Neural progenitor cell (in vitro differentiated cells): ENCODE measurements at regions not wholly inside any gene's neighbourhood (a gene's known extent, or its start where the extent isn't known, plus 50 kb on each side); places are given as distances from the start of the nearest gene placed in this dataset.

Experiments
- DNase-seq: peaks from one replicate; pipeline ENCODE4 v3.0.0-alpha.2; 2016; ENCODE audit warnings: low spot score
- H2AFZ ChIP-seq: fragments of 200-600 bp; sonication (generic); replicated peaks from 2 replicates; pipeline ENCODE4 v1.6.1; 2016; ENCODE audit warnings: antibody characterized with exemption
- H3F3A ChIP-seq: fragments of 200-600 bp; sonication (generic); 2 replicates; pipeline ENCODE4 v1.6.1; 2016; ENCODE audit warnings: antibody characterized with exemption, low read depth
- H3K27ac ChIP-seq: fragments of 200-600 bp; sonication (generic); 2 replicates; pipeline ENCODE4 v1.5.1; 2016; ENCODE audit warnings: mild to moderate bottlenecking
- H3K27me3 ChIP-seq: fragments of 200-600 bp; sonication (generic); 2 replicates; pipeline ENCODE4 v1.6.1; 2016; ENCODE audit warnings: mild to moderate bottlenecking, moderate library complexity
- H3K36me3 ChIP-seq: fragments of 200-600 bp; sonication (generic); 2 replicates; pipeline ENCODE4 v1.5.1; 2016
- H3K4me1 ChIP-seq: fragments of 200-600 bp; sonication (generic); 2 replicates; pipeline ENCODE4 v1.6.1; 2016; ENCODE audit warnings: mixed run types
- H3K4me2 ChIP-seq: fragments of 200-600 bp; sonication (generic); 2 replicates; pipeline ENCODE4 v1.6.1; 2016
- H3K4me3 ChIP-seq: fragments of 200-600 bp; sonication (generic); 2 replicates; pipeline ENCODE4 v1.5.1; 2016
- H3K79me2 ChIP-seq: fragments of 200-600 bp; sonication (generic); 2 replicates; pipeline ENCODE4 v1.6.1; 2016; ENCODE audit warnings: low read depth
- H3K9ac ChIP-seq: fragments of 200-600 bp; sonication (generic); 2 replicates; pipeline ENCODE4 v1.6.1; 2016
- H3K9me3 ChIP-seq: fragments of 200-600 bp; sonication (generic); 2 replicates; pipeline ENCODE4 v1.5.1; 2016; ENCODE audit warnings: low read depth
- H4K20me1 ChIP-seq: fragments of 200-600 bp; sonication (generic); 2 replicates; pipeline ENCODE4 v1.6.1; 2016; ENCODE audit warnings: low read depth
- H3K27ac Mint-ChIP-seq: 3 replicates; pipeline ENCODE4 v1.8.0; 2021; ENCODE audit warnings: mixed read lengths
- H3K27me3 Mint-ChIP-seq: 2 replicates; pipeline ENCODE4 v1.8.0; 2022; ENCODE audit warnings: low read depth, mild to moderate bottlenecking, inconsistent platforms, moderate library complexity, mixed read lengths; ENCODE audit not compliant: insufficient read depth
- H3K36me3 Mint-ChIP-seq: 3 replicates; pipeline ENCODE4 v1.8.0; 2021; ENCODE audit warnings: mixed read lengths
- H3K4me1 Mint-ChIP-seq: 3 replicates; pipeline ENCODE4 v1.8.0; 2021; ENCODE audit warnings: mixed read lengths
- H3K4me3 Mint-ChIP-seq: 3 replicates; pipeline ENCODE4 v1.8.0; 2021; ENCODE audit warnings: mild to moderate bottlenecking, moderate library complexity, mixed read lengths
- H3K9me3 Mint-ChIP-seq: 3 replicates; pipeline ENCODE4 v1.8.0; 2020; ENCODE audit warnings: mixed read lengths
- EZH2 ChIP-seq: fragments of 200-600 bp; sonication (generic); IDR thresholded peaks from 2 replicates; pipeline ENCODE4 v1.6.1; 2017; ENCODE audit warnings: antibody characterized with exemption, mild to moderate bottlenecking, moderate library complexity
- EZH2phosphoT487 ChIP-seq: fragments of 200-600 bp; sonication (generic); IDR thresholded peaks from 2 replicates; pipeline ENCODE4 v1.6.1; 2017; ENCODE audit warnings: antibody characterized with exemption
- TF ChIP-seq, protein P1 (sequence below): fragments of 200-600 bp; sonication (generic); IDR thresholded peaks from 2 replicates; pipeline ENCODE4 v1.5.1; 2017; ENCODE audit warnings: antibody characterized with exemption, mild to moderate bottlenecking

DNA sequence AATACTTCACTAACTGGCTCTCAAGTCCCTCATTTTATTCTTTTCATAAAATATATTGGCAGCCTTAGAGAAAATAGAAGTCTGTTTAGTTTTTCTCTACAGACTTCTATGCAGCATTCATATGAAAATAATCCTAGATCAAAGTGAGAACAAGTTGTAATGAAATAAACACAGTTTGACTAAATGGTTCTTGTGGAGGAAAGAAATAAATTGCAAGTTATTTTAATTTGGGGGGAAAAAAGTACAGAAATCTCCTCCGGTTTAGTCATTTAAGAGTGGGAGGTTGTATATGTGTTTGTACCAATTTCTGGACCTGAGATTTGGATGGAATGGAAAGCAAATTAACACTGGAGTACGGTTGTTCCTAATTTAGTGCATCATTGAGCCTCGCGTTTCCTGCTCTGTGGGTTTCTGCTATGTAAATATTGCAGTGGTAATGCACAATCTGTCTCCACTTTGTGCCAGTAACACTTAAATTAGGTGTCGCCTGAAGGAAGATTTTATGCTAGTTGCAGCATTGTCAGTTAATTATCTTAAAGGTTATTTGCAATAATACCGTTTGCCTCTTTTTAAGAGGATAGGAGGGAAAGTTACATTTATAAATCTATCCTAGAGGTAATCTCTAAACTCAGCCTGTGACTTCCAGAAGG, 100.2 kb downstream of the ZIC5 start:
- no peaks in the 10 kb centered on the region for H3K27me3 Mint-ChIP-seq
- H3K4me2 ChIP-seq, result peak overlapping the region; percentile 25

DNA sequence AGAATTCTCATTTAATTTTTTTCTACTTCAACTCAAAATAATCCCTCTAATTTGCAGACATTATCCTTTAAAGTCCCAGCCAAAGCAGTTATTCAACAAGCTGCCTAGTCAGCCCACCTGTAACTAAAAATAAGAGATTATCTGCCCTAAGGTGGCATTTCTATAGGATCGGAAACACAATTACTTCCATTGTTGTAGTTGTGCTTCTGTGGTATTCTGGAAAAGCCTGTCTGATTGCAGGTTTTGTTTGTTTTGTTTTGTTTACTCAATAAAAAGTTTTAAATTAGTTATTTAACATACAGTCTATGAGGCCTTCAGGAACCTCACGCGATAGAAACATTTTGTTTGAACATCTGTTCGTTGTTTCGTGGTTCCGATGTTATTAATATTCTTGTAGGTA, 101.0 kb downstream of the ZIC5 start:
- Mint-ChIP-seq H3K36me3 (peaks cover 41% of the 10 kb centered on the region), H3K9me3 (no peaks in the 10 kb centered on the region), H3K27ac (no peak overlapping the region), H3K4me3 (no peak overlapping the region), H3K27me3 (no peaks in the 10 kb centered on the region), H3K4me1 (peaks cover 69% of the 10 kb centered on the region)
- no peak for TF ChIP-seq EZH2
- TF ChIP-seq, protein P1, sequence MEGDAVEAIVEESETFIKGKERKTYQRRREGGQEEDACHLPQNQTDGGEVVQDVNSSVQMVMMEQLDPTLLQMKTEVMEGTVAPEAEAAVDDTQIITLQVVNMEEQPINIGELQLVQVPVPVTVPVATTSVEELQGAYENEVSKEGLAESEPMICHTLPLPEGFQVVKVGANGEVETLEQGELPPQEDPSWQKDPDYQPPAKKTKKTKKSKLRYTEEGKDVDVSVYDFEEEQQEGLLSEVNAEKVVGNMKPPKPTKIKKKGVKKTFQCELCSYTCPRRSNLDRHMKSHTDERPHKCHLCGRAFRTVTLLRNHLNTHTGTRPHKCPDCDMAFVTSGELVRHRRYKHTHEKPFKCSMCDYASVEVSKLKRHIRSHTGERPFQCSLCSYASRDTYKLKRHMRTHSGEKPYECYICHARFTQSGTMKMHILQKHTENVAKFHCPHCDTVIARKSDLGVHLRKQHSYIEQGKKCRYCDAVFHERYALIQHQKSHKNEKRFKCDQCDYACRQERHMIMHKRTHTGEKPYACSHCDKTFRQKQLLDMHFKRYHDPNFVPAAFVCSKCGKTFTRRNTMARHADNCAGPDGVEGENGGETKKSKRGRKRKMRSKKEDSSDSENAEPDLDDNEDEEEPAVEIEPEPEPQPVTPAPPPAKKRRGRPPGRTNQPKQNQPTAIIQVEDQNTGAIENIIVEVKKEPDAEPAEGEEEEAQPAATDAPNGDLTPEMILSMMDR, result no peak
- TF ChIP-seq EZH2phosphoT487, result no peak
- no peaks in the 10 kb centered on the region for H4K20me1 ChIP-seq
- no peak overlapping the region for H2AFZ ChIP-seq
- peak overlapping the region; percentile 25 for H3K4me2 ChIP-seq
- peaks cover 36% of the 10 kb centered on the region for H3F3A ChIP-seq
- no peak for DNase-seq
- H3K27me3 ChIP-seq, result no peaks in the 10 kb centered on the region
- no peaks in the 10 kb centered on the region for H3K9me3 ChIP-seq
- H3K79me2 ChIP-seq, result no peaks in the 10 kb centered on the region
- no peak overlapping the region for H3K9ac ChIP-seq
- H3K27ac ChIP-seq, result peak overlapping the region; percentile 40
- no peak overlapping the region for H3K4me3 ChIP-seq
- no peaks in the 10 kb centered on the region for H3K36me3 ChIP-seq
- peaks cover 40% of the 10 kb centered on the region for H3K4me1 ChIP-seq

More for the DNA sequence above, 100.2 kb downstream of the ZIC5 start:
- peaks cover 36% of the 10 kb centered on the region for H3K36me3 Mint-ChIP-seq
- H3K36me3 ChIP-seq, result no peaks in the 10 kb centered on the region
- H3F3A ChIP-seq, result peaks cover 36% of the 10 kb centered on the region
- H2AFZ ChIP-seq, result no peak overlapping the region
- H3K4me3 ChIP-seq, result no peak overlapping the region
- H3K4me3 Mint-ChIP-seq, result no peak overlapping the region
- no peaks in the 10 kb centered on the region for H3K9me3 ChIP-seq
- peaks cover 64% of the 10 kb centered on the region for H3K4me1 Mint-ChIP-seq
- no peak for DNase-seq
- peaks cover 38% of the 10 kb centered on the region for H3K4me1 ChIP-seq
- no peak for TF ChIP-seq EZH2phosphoT487
- TF ChIP-seq, protein P1, result no peak
- TF ChIP-seq EZH2, result no peak
- no peaks in the 10 kb centered on the region for H4K20me1 ChIP-seq
- H3K27ac ChIP-seq, result peak overlapping the region; percentile 40
- H3K27ac Mint-ChIP-seq, result peak overlapping the region; percentile 18
- no peaks in the 10 kb centered on the region for H3K9me3 Mint-ChIP-seq
- no peak overlapping the region for H3K9ac ChIP-seq
- no peaks in the 10 kb centered on the region for H3K27me3 ChIP-seq
- H3K79me2 ChIP-seq, result no peaks in the 10 kb centered on the region

DNA sequence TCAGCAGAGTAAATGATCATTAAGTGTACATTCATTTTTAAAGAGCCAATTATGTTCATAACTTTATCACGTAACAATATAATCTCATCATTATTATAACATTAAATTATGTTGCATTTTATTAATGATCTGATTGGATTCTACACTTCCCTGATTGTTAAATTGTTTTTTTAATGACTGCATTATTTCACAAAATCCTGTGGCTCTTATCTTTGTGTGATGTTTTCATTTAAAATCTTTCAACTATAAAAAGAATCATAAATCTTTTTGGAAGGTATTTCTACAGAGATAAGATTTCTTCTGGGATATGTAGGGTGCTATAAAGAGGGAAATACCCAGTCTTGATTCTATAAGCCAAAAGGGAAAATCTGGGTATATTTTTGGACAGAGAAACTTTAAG, 101.7 kb downstream of the ZIC5 start:
- Histone ChIP-seq H2AFZ (no peak overlapping the region), H4K20me1 (no peaks in the 10 kb centered on the region), H3K27me3 (no peaks in the 10 kb centered on the region), H3K36me3 (no peaks in the 10 kb centered on the region), H3K9me3 (no peaks in the 10 kb centered on the region), H3F3A (peaks cover 36% of the 10 kb centered on the region), H3K4me2 (peak overlapping the region; percentile 25), H3K4me1 (peaks cover 47% of the 10 kb centered on the region), H3K27ac (no peak overlapping the region), H3K9ac (no peak overlapping the region), H3K79me2 (no peaks in the 10 kb centered on the region), H3K4me3 (no peak overlapping the region)
- no peaks in the 10 kb centered on the region for H3K27me3 Mint-ChIP-seq
- no peak for TF ChIP-seq EZH2
- TF ChIP-seq, protein P1, result no peak
- no peak for TF ChIP-seq EZH2phosphoT487
- no peak for DNase-seq
- H3K4me3 Mint-ChIP-seq, result no peak overlapping the region
- peaks cover 69% of the 10 kb centered on the region for H3K4me1 Mint-ChIP-seq
- no peak overlapping the region for H3K27ac Mint-ChIP-seq
- H3K9me3 Mint-ChIP-seq, result no peaks in the 10 kb centered on the region
- peaks cover 38% of the 10 kb centered on the region for H3K36me3 Mint-ChIP-seq
